CD4-positive, alpha-beta memory T cell (primary cell): ENCODE measurements at regions not wholly inside any gene's neighbourhood (a gene's known extent, or its start where the extent isn't known, plus 50 kb on each side); places are given as distances from the start of the nearest gene placed in this dataset.
"Not testable (repeated sequence)": the region's sequence is repeated elsewhere in the genome, so short reads cannot be mapped to it uniquely, and the experiment has no call there.

ENCODE experiments used
- CTCF ChIA-PET: fragments of 350-600 bp; sonication (Branson Sonifier 250); formaldehyde crosslinking; loops from one replicate; lab custom pipeline; 2021; ENCODE audit warnings: inconsistent platforms; ENCODE audit not compliant: partially characterized antibody; lab: Charles Lee
- POLR2A ChIA-PET: fragments of 350-600 bp; sonication (Branson Sonifier 250); formaldehyde crosslinking; loops from one replicate; lab custom pipeline; 2021; ENCODE audit not compliant: partially characterized antibody; lab: Charles Lee
- DNase-seq, 5 donors: peaks; one replicate each; pipeline versions ENCODE4 v3.0.0 to v3.0.0-alpha.2; 2020 to 2022; ENCODE audit warnings: mixed read lengths in 1 of 5
- H3K27ac ChIP-seq: one replicate; pipeline ENCODE4 v1.7.0; 2013; ENCODE audit warnings: low read depth, low read length
- H3K27me3 ChIP-seq: 2 replicates; pipeline ENCODE4 v1.7.0; 2013; ENCODE audit warnings: mild to moderate bottlenecking, low read length, moderate library complexity; ENCODE audit not compliant: insufficient read depth
- H3K36me3 ChIP-seq: 2 replicates; pipeline ENCODE4 v1.7.0; 2013; ENCODE audit warnings: mild to moderate bottlenecking, low read length, moderate library complexity; ENCODE audit not compliant: insufficient read depth
- H3K4me1 ChIP-seq: 2 replicates; pipeline ENCODE4 v1.7.0; 2013; ENCODE audit warnings: mild to moderate bottlenecking, low read length, moderate library complexity; ENCODE audit not compliant: insufficient read depth
- H3K4me3 ChIP-seq, 2 donors: one replicate each; pipeline ENCODE4 v1.7.0; 2013; ENCODE audit warnings: low read length in 2 of 2, mild to moderate bottlenecking in 1 of 2
- H3K9me3 ChIP-seq, 2 donors: one replicate each; pipeline ENCODE4 v1.7.0; 2013; ENCODE audit warnings: low read length in 2 of 2, control low read depth in 1 of 2; ENCODE audit not compliant: control insufficient read depth in 1 of 2
- H3K27ac Mint-ChIP-seq, 7 donors: one replicate each; pipeline ENCODE4 v1.8.0; 2020 to 2021; ENCODE audit warnings: mixed read lengths in 7 of 7, mild to moderate bottlenecking in 6 of 7, inconsistent platforms in 3 of 7, moderate library complexity in 3 of 7
- H3K27me3 Mint-ChIP-seq, 2 donors: one replicate each; pipeline ENCODE4 v1.8.0; 2020 to 2021; ENCODE audit warnings: mixed read lengths in 2 of 2
- H3K36me3 Mint-ChIP-seq, 2 donors: one replicate each; pipeline ENCODE4 v1.8.0; 2020 to 2021; ENCODE audit warnings: mixed read lengths in 2 of 2, inconsistent platforms in 1 of 2, mild to moderate bottlenecking in 1 of 2
- H3K4me1 Mint-ChIP-seq, 4 donors: one replicate each; pipeline ENCODE4 v1.8.0; 2020 to 2021; ENCODE audit warnings: mixed read lengths in 4 of 4, mild to moderate bottlenecking in 1 of 4
- H3K4me3 Mint-ChIP-seq, 8 donors: one replicate each; pipeline ENCODE4 v1.8.0; 2020 to 2021; ENCODE audit warnings: mixed read lengths in 8 of 8, mild to moderate bottlenecking in 7 of 8, moderate library complexity in 6 of 8, inconsistent platforms in 3 of 8
- H3K9me3 Mint-ChIP-seq, 8 donors: one replicate each; pipeline ENCODE4 v1.8.0; 2020 to 2021; ENCODE audit warnings: mixed read lengths in 8 of 8, mild to moderate bottlenecking in 5 of 8, inconsistent platforms in 3 of 8, moderate library complexity in 1 of 8
- intact Hi-C: fragments of 100-400 bp; cut with micrococcal nuclease; formaldehyde crosslinking; loops from one replicate; pipeline ENCODE4 v1.15.1; 2023

DNA sequence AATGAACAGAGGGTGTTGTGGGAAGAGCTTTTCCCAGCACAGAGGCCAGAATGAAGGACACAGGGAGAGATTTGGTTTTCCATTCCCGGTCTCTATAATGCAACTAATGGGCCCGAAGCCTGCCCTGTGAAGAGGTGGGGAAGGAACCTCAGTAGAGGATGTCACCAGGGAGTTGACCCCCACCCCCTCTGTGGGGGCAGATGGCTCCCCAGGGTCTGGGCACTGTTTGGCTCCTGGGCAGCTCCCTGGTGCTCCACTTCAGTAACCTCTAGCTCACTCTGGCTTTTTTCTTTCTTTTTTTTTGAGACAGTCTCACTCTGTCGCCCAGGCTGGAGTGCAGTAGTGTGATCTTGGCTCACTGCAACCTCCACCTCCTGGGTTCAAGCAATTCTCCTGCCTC, 109.1 kb upstream of the DLG1 start:
- Mint-ChIP-seq H3K36me3 (no peaks in the 10 kb centered on the region), H3K4me3 (no peak overlapping the region), H3K27me3 (peaks cover 10 to 12% of the 10 kb centered on the region in 2 donors), H3K27ac (no peak overlapping the region), H3K4me1 (no peaks in the 10 kb centered on the region), H3K9me3 (peaks cover 0 to 6% (median 3%) of the 10 kb centered on the region in 8 donors)
- H3K4me3 ChIP-seq: no peak overlapping the region
- intact Hi-C loops: no loop called here
- DNase-seq: no peak
- POLR2A ChIA-PET: no interaction called here
- H3K9me3 ChIP-seq: no peaks in the 10 kb centered on the region
- no peak overlapping the region for H3K27ac ChIP-seq
- CTCF ChIA-PET: no interaction called here
- H3K4me1 ChIP-seq: no peaks in the 10 kb centered on the region
- no peaks in the 10 kb centered on the region for H3K27me3 ChIP-seq
- no peaks in the 10 kb centered on the region for H3K36me3 ChIP-seq

DNA sequence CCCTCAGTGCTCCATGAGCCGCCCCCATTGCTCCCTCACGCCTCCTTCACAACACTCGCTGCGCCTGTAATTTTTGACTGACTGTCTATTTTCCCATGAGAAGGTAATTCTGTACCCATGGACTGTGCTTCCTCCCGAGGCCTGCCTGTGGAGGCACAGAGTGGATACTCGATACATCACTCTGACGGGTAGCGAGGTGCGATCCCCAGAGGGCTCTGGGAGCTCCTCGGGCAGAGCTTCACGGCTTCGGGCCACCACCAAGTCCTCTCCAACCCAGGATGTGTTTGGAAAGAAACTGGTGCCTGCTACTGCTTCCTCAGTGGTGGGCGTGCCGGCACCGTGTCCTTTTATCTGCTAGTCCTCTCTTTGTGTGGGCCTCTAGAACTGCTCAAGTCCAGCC, 108.6 kb upstream of the DLG1 start:
- H3K4me3 Mint-ChIP-seq: no peak overlapping the region
- DNase-seq: no peak
- H3K27me3 Mint-ChIP-seq: peaks cover 10 to 11% of the 10 kb centered on the region in 2 donors
- Histone ChIP-seq H3K4me3 (no peak overlapping the region), H3K9me3 (no peaks in the 10 kb centered on the region), H3K27me3 (no peaks in the 10 kb centered on the region), H3K27ac (no peak overlapping the region), H3K36me3 (no peaks in the 10 kb centered on the region), H3K4me1 (no peaks in the 10 kb centered on the region)
- H3K36me3 Mint-ChIP-seq: no peaks in the 10 kb centered on the region
- H3K9me3 Mint-ChIP-seq: peaks cover 0 to 4% (median 2%) of the 10 kb centered on the region in 8 donors
- CTCF ChIA-PET: no interaction called here
- no peaks in the 10 kb centered on the region for H3K4me1 Mint-ChIP-seq
- intact Hi-C loops: no loop called here
- H3K27ac Mint-ChIP-seq: no peak overlapping the region
- POLR2A ChIA-PET: no interaction called here

DNA sequence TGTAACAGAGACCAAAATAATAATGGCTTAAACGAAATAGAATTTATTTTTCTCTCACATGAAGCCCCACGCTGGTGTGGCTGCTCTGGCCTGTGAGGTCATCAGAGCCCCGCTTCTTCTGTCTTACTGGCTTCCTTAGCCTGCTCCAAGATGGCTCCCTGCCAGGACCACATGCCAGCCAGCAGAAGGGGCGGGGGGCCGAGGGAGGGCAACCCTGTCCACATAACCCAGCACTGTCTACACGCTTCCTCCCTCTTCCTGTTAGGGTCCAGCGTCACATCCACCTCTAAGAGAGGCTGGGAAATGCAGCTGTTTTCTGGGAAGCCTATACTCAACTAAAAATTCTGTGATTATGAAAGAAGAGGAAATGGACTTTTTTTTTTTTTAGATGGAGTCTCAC, 107.9 kb upstream of the DLG1 start:
- Mint-ChIP-seq H3K4me1 (no peaks in the 10 kb centered on the region), H3K9me3 (peaks cover 0 to 4% (median 1%) of the 10 kb centered on the region in 8 donors), H3K27me3 (peaks cover 9 to 11% of the 10 kb centered on the region in 2 donors), H3K4me3 (no peak overlapping the region), H3K27ac (no peak overlapping the region), H3K36me3 (no peaks in the 10 kb centered on the region)
- intact Hi-C loops: no loop called here
- no peak overlapping the region for H3K4me3 ChIP-seq
- DNase-seq: no peak
- H3K27ac ChIP-seq: no peak overlapping the region
- no peaks in the 10 kb centered on the region for H3K9me3 ChIP-seq
- no peaks in the 10 kb centered on the region for H3K27me3 ChIP-seq
- no peaks in the 10 kb centered on the region for H3K36me3 ChIP-seq
- ChIA-PET CTCF (no interaction called here), POLR2A (no interaction called here)
- no peaks in the 10 kb centered on the region for H3K4me1 ChIP-seq

DNA sequence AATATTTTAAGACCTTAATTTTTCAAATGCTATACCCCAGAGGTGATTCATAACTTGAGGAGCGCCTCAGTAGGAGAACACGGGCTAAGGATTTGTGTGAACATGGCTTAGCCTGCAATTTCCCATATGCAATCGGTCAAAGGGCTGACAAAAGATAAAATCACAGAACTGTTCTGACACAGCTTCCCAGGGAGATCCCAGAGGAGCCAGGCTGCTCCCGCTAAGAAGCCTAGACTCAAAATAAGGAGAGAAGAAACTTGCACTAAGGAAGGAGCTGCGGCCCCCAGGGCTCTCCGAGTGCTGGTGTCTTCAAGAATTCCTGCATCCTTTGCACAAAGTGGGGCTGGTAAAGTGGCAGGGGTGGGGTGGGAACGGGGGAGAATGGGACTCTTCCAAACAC, 106.3 kb upstream of the DLG1 start:
- Mint-ChIP-seq H3K27ac (no peak overlapping the region), H3K4me3 (no peak overlapping the region), H3K9me3 (peaks cover 0 to 1% (median under 1%) of the 10 kb centered on the region in 8 donors), H3K36me3 (no peaks in the 10 kb centered on the region), H3K27me3 (peaks cover 9 to 11% of the 10 kb centered on the region in 2 donors), H3K4me1 (no peaks in the 10 kb centered on the region)
- Histone ChIP-seq H3K9me3 (no peaks in the 10 kb centered on the region), H3K4me1 (no peaks in the 10 kb centered on the region), H3K27ac (no peak overlapping the region), H3K4me3 (no peak overlapping the region), H3K27me3 (no peaks in the 10 kb centered on the region), H3K36me3 (no peaks in the 10 kb centered on the region)
- POLR2A ChIA-PET: no interaction called here
- no peak for DNase-seq
- intact Hi-C loops: no loop called here
- CTCF ChIA-PET: no interaction called here

DNA sequence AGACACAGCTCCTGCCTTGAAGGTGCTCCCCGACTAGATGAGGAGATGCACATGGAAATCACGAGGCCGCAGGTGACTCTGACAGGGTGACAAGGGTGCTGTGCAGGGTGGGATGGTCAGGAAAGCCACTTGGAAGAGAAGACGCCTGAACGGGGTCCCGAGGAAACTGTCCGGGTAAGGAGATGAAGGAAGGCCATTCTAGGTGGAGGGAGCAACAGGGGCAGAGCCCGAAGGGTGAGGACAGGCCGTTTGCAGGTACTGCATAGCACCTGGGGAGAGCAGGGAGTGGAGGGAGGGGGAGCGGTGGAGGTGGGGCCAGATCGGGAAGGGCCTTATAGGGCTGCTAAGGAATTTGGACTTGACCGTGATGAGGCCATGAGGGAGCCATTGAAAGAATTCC, 105.6 kb upstream of the DLG1 start:
- ChIA-PET POLR2A (no interaction called here), CTCF (no interaction called here)
- Mint-ChIP-seq H3K27ac (no peak overlapping the region), H3K4me3 (no peak overlapping the region), H3K27me3 (peaks cover 9 to 11% of the 10 kb centered on the region in 2 donors), H3K4me1 (no peaks in the 10 kb centered on the region), H3K9me3 (no peaks in the 10 kb centered on the region), H3K36me3 (no peaks in the 10 kb centered on the region)
- Histone ChIP-seq H3K4me1 (no peaks in the 10 kb centered on the region), H3K9me3 (no peaks in the 10 kb centered on the region), H3K27ac (no peak overlapping the region), H3K27me3 (no peaks in the 10 kb centered on the region), H3K36me3 (no peaks in the 10 kb centered on the region), H3K4me3 (no peak overlapping the region)
- DNase-seq: no peak
- intact Hi-C loops: no loop called here

DNA sequence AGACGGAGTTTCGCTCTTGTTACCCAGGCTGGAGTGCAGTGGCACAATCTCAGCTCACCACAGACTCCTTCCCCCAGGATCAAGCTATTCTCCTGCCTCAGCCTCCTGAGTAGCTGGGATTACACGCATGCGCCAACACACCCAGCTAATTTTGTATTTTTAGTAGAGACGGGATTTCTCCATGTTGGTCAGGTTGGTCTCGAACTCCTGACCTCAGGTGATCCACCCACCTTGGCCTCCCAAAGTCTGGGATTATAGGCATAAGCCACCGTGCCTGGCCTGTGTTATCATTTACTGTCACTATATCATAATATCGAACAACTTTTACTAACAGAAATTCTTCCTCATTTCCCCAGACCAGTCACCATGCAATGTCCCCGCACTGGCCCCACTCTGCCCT, 104.0 kb upstream of the DLG1 start:
- POLR2A ChIA-PET, H3K9me3 Mint-ChIP-seq, DNase-seq, H3K27ac Mint-ChIP-seq, H3K4me3 Mint-ChIP-seq, H3K4me1 ChIP-seq, H3K36me3 Mint-ChIP-seq, intact Hi-C loops, CTCF ChIA-PET, H3K4me3 ChIP-seq, H3K36me3 ChIP-seq, H3K4me1 Mint-ChIP-seq, H3K9me3 ChIP-seq, H3K27ac ChIP-seq, H3K27me3 ChIP-seq: not testable (repeated sequence)
- H3K27me3 Mint-ChIP-seq: peaks cover 7 to 11% of the 10 kb centered on the region in 2 donors

DNA sequence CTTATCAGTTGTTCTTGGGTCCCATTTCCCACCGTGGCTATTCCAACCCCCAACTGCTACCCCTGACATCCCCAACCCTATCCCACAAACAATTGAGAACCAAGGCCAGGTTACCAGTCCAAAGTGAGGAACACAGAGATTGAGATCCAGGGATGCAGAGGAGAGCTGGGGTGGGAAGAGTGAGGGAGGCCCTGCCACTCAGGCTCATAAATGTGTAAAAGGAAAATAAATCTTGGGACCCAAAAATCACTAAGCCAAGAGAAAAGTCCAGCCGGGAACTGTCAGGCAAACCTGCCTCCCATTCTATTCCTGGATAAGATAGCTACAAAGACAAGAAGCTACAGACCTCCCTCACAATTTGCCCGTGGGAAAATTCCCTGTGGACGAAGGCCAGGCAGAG, 101.1 kb upstream of the DLG1 start:
- Histone ChIP-seq H3K27me3 (no peaks in the 10 kb centered on the region), H3K36me3 (no peaks in the 10 kb centered on the region), H3K4me3 (no peak overlapping the region), H3K27ac (no peak overlapping the region), H3K4me1 (no peaks in the 10 kb centered on the region), H3K9me3 (no peaks in the 10 kb centered on the region)
- no peak for DNase-seq
- CTCF ChIA-PET: no interaction called here
- H3K27me3 Mint-ChIP-seq: peaks cover 4 to 9% of the 10 kb centered on the region in 2 donors
- intact Hi-C loops: no loop called here
- no peaks in the 10 kb centered on the region for H3K9me3 Mint-ChIP-seq
- no peak overlapping the region for H3K27ac Mint-ChIP-seq
- no peaks in the 10 kb centered on the region for H3K36me3 Mint-ChIP-seq
- H3K4me3 Mint-ChIP-seq: no peak overlapping the region
- POLR2A ChIA-PET: no interaction called here
- H3K4me1 Mint-ChIP-seq: no peaks in the 10 kb centered on the region

DNA sequence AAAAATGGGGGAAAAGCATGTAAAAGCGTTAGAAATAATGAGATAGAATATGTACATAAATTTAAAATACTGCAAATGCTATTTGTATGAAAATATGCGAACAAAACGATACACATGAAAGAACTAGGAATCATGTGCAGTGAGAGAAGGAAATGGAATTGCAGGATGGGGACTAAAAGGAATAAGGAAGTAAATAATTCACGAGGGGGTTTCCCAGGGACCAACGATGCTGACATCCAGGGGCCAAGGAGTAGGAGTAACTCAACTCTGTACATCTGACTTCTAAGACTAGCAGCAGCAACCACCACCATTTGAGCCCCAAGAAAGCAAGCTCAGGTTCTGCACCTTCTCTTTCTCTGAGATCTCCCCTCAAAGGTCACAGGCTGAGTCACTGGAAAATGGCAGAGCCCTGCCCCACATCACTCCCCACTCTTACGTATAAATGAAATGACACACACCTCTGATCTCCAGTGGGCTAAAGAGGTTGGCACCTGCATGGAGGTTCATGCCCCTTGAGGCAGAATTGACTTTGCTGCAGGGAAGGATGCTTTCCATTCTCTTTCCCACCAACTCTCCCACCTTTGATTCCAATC, 100.0 kb upstream of the DLG1 start:
- H3K27ac Mint-ChIP-seq: no peak overlapping the region
- no peaks in the 10 kb centered on the region for H3K9me3 Mint-ChIP-seq
- no peaks in the 10 kb centered on the region for H3K36me3 Mint-ChIP-seq
- no peaks in the 10 kb centered on the region for H3K36me3 ChIP-seq
- no peak for DNase-seq
- ChIA-PET CTCF (no interaction called here), POLR2A (no interaction called here)
- intact Hi-C loops: no loop called here
- H3K4me1 Mint-ChIP-seq: no peaks in the 10 kb centered on the region
- peaks cover 6 to 11% of the 10 kb centered on the region in 2 donors for H3K27me3 Mint-ChIP-seq
- no peak overlapping the region for H3K4me3 Mint-ChIP-seq
- H3K4me3 ChIP-seq: no peak overlapping the region
- no peaks in the 10 kb centered on the region for H3K9me3 ChIP-seq
- H3K4me1 ChIP-seq: no peaks in the 10 kb centered on the region
- no peak overlapping the region for H3K27ac ChIP-seq
- H3K27me3 ChIP-seq: no peaks in the 10 kb centered on the region
